Prostate gland (tissue), 2 donors: ENCODE measurements at regions not wholly inside any gene's neighbourhood (a gene's known extent, or its start where the extent isn't known, plus 50 kb on each side); places are given as distances from the start of the nearest gene placed in this dataset.

Source experiments
- POLR2A ChIP-seq: fragments of 450-650 bp; IDR thresholded peaks from one replicate; pipeline ENCODE4 v1.6.1; 2016; ENCODE audit warnings: antibody characterized with exemption, mild to moderate bottlenecking
- TF ChIP-seq, protein P1 (sequence below), 4 experiments: fragments of 200-600 bp in 2 of 4; fragments of 450-650 bp in 2 of 4; sonication (generic) in 2 of 4; IDR thresholded peaks; 1 replicate in 3 of 4; 2 replicates in 1 of 4; pipeline ENCODE4 v1.5.1; 2016 to 2019; ENCODE audit warnings: antibody characterized with exemption in 4 of 4, mild to moderate bottlenecking in 2 of 4, moderate library complexity in 2 of 4

DNA sequence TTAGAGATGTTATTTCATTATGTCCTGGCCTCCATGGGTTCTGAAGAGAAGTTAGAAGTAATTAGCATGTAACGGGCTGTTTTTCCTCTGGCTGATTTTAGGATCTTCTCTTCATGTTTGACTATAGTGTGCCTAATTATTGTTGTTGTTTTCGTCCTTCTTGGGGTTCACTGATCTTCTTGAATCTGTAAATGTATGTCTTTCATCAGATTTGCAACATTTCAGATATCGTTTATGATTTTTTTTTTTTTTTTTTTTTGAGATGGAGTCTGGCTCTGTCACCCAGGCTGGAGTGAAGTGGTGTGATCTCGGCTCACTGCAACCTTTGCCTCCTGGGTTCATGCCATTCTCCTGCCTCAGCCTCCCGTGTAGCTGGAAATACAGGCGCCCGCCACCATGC is 246.7 kb downstream of the TFAP2C start:
- TF ChIP-seq, protein P1, sequence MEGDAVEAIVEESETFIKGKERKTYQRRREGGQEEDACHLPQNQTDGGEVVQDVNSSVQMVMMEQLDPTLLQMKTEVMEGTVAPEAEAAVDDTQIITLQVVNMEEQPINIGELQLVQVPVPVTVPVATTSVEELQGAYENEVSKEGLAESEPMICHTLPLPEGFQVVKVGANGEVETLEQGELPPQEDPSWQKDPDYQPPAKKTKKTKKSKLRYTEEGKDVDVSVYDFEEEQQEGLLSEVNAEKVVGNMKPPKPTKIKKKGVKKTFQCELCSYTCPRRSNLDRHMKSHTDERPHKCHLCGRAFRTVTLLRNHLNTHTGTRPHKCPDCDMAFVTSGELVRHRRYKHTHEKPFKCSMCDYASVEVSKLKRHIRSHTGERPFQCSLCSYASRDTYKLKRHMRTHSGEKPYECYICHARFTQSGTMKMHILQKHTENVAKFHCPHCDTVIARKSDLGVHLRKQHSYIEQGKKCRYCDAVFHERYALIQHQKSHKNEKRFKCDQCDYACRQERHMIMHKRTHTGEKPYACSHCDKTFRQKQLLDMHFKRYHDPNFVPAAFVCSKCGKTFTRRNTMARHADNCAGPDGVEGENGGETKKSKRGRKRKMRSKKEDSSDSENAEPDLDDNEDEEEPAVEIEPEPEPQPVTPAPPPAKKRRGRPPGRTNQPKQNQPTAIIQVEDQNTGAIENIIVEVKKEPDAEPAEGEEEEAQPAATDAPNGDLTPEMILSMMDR (IDR thresholded peaks at IDR 0.05) = no peak
- no peak for TF ChIP-seq POLR2A
